NOMO-1 treated with dmso at 0.1 percent for 144 hours (cell line): ENCODE measurements at regions not wholly inside any gene's neighbourhood (a gene's known extent, or its start where the extent isn't known, plus 50 kb on each side); places are given as distances from the start of the nearest gene placed in this dataset.
"Not testable (repeated sequence)": the region's sequence is repeated elsewhere in the genome, so short reads cannot be mapped to it uniquely, and the experiment has no call there.

Experiments
- DNase-seq: peaks from one replicate; lab custom pipeline; 2025; ENCODE audit not compliant: unreplicated experiment; lab: John Stamatoyannopoulos, UW

DNA sequence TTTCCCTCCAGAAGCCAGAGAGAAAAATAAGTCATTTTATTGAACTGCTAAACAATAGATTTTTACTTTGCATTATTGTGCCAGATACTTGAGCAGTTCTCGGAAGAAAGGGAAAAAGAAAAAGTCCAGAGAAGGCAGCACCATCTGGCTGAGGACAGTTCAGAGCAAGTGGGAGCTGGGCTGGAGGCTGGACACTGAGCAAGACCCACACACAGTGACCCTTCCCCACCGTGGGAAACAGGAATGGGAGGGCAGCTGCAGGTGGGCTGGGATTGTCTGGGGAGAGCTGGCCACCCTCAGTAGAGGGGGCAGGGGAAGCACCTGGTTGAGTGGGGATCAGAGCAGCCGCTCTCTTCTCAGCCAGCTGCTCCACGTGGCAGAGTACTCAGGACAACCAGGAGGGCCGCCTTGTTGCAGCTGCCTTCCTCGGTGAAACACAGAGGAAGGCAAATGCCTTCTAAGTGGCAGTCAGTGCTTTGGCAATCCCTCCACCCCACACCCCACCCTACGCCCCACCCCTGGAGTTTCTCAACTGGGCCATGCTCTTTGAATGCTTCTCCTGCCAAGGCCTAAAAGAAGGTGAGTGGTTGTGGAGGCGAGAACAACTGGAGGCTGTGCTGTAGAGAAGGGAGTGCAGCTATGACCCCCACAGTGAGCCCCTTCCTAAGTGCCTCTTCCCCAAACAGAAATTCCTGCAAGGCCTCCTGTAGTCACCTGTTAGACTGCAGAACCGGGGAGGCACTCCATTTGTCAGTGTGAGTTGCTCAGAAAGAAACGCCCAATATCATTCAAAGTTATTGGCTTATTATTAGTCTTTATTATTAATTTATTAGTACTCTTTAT lies 179.3 kb downstream of the ZIC5 start:
- no peak for DNase-seq

DNA sequence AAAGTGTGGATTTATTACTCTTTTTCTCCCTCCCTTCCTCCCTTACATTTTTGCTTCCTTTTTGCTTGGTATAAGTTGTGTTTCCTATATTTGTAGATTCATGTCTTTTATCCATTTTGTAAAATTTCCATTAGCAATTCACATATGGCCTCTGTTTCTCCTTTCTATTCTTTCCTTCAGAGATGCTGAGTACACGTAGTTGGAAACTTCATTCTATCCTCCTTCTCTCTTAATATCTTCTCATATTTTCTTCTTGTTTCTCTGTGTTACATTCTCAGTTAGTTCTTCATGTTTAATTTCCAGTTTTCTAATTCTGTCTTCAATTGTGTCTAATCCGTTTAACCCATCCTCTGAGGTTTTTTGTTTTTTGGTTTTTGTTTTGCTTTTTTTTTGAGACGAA lies 188.9 kb downstream of the ZIC5 start:
- DNase-seq, result no peak

DNA sequence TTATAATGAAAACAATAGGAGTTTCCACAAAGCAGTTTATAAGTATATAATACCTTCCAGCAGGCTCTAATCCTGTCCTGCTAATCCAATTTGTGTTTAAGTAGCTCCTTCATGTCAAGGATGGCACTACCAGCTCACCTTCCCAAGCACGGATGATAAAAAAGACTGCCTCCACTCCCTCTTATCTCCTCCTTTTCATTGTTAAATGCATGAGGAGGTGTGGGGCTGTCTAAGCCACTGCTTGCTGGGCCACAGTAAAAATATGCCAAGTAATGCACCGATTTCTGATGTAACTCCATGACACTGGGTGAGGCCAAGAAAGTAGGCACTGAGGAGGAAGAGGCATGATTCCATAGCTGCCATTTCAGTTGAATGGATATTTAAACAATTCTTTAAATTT lies 193.1 kb downstream of the ZIC5 start:
- no peak for DNase-seq

DNA sequence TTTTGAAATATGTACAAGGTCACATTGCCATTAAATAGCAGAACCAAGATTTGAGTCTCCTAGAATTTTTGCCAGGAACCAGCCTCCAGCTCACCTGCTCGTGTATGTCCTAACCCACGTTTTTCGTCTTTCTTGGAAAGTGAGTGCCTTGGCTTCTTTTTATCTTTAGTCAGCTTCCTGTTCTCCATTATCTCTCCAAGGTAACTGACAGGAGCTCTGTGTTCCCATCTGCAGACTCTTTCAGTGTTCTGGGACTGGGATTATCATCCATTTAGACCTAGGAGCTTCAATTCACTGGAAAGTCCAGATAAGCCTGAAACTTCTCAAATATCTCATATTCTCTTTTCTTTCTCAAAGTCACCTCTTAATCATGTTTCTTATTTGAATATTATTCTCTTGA lies 193.7 kb downstream of the ZIC5 start:
- DNase-seq, result no peak

DNA sequence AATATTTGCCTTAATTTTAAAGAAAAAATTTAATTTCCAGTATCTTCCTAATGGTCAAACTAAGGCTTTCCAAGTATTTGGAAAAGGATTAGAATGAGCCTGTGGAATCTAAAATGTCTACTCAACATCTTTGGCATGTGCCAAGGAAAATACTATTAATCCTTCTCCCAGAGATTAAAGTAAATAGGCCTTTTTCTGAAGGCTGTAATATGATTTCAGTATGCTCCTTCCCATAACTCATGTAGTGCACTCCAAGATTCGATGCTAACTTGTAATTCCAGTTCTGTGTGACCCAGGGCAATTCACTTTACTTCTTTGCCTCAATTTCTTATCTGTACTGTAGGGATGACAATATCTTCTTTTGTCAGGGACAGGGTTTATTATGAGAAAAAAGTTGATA lies 196.9 kb downstream of the ZIC5 start:
- DNase-seq, result no peak

DNA sequence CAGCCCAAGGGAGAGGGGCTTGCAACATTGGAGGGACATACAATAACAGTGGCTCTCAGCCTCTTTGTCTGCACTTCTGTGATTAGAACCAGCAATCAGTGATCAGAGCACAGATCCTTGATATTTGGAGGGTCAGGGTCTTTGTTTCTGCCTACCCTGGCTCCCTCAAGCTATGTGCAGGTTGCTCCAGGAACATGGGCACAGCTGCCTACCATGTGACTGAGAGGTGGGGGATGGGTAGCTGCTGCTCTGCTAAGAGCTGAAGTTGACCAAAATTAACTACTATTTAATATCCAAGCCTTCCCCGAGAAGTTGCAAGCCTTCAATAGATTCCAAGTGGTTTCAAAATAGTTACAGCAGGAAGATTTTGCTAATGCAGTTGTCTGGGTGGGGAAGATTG lies 202.6 kb downstream of the ZIC5 start:
- no peak for DNase-seq

DNA sequence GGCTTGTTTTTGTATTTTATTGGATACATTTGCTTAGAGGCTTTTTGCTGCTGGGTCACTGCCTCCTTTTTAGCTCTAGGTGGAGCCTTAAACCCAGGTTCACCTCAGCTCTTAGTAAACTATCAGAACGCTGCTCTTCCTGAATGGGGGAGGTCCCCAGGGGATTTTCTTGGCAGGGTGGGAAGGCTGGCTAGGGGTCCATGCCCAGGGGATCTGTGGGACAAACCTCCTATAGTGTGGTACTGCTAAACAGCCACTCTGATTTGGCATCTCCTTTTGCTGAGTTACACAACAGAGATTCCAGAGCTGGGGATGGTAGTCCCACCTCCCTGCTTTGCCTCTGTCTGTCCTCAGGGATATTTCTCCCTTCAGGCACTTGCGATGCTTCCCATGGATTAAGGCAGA lies 204.9 kb downstream of the ZIC5 start:
- DNase-seq, result no peak

DNA sequence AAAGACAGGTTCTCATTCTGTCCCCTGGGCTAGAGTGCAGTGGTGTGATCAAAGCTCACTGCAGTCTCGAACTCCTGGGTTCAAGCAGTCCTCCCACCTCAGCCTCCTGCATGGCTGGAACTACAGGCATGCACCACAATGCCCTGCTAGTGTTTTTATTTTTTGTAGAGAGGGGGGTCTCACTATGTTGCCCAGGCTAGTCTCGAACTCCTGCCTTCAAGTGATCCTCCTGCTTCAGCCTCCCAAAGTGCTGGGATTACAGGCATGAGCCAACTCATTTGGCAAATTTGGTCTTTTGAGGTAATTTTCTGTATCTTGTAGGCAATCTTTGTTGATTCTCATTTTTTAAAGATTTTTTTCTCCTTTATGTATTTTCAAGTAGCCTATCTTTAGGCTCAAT lies 205.7 kb downstream of the ZIC5 start:
- no peak for DNase-seq

DNA sequence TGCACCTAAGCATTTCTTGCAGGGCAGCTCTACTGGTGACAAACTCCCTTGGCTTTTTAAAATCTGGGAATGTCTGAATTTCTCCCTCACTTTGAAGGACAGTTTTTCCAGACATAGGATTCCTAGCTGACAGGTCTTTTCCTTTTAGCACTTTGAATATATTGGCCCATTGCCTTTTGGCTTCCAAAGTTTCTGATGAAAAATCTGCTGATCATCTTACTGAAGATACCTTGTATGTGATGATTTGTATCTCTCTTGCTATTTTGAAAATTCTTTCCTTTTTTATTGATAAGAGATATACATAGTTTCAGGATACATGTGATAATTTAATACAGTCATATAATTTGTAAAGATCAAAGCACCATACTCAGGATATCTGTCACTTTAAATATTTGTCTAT lies 211.1 kb downstream of the ZIC5 start:
- DNase-seq, result no peak

DNA sequence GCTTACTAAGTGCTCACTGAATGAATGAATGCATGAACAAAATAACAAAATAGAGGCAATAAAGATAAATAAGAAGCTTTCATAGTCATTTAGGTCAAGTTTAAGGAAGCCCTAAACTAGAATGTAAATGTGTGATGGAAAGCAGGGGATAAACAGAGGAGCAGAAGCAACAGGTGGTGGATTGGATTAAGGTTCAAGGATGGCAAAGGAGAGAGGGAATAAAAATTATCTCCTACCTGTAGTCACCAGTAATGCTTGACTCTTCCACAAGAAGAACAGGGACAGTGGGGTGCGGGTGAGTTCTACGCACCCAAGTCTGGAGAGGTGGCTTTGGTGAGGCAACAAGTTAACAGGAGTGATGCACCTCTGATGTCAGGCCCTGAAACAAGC lies 212.4 kb downstream of the ZIC5 start:
- DNase-seq, result no peak

DNA sequence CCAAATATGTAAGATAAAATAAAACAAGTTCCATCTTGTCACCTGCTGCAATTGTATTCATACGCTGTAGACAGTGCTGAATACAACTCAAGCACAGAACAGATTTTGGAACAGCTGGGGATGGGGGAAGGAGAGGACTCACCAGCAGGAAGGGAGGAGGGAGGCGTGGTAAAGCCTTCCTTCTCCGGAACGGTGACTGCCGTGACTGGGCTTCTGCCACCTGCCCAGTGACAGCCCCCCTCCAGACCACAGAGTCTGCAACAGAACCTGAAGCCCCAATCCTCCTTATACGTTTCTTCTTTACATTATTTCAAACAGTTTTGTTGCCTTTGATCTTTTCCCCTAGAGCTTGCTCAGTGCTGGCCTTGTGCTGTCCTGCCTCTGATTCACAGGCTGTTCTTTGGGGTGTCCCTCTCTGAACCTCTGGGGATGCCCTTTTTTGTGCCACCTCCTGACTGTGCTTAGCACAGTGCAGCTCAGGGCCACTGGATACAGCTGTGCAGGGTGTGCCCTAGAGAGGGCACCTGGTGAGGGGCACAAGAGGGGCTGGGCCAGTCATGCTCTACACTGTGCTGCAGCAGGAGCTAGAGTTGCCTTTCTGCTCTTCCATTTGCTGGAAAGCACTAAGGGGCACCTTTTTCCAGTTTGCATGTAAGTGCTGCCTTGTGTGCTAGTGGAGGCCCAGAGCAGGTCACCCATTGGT lies 213.0 kb downstream of the ZIC5 start:
- no peak for DNase-seq

DNA sequence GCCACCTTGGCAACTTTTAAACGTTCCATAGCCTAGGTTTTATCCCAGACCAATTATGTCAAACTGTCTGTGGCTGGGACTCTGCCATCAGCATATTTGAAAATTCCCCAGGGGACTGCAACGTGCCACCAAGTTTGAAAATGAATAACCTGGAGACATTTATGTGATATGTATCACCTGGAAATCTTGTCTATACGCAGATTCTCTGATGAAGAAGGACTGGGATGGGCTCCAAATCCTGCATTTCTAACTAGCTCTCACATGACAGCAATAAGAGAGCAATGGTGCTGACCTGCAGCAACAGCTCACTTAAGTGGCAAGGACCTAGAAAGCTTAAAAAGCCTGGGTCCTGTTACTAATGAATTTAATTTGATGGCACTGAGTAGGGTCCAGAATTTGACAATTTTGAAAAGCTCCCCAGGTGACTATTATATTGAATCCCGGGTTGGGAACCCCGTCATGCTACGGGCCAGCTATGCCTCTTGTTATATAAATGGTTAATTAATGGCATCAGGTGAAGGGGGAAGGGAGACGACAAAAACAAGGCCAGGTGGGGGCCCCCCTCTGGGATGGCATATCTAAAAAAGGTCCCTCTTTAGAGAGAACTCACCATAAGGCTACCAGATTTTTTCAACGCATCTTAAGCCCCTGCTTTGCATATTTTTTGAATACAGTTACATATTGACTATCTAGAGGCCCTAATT lies 213.7 kb downstream of the ZIC5 start:
- DNase-seq, result no peak

DNA sequence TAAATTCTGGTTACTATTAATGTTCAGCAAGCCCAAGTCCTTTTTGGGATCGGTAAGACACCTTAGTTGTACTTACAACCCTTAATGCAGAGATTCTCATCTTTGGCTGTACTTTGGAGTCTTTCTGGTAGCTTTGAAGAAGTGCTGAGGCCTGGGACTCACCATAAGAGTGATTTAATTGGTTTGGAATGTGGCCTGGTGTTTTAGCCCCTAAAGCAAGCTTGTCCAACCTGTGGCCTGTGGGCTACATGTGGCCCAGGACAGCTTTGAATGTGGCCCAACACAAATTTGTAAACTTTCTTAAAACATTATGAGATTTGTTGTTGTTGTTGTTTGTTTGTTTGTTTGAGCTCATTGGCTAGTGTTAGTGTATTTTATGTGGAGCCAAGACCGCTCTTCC lies 215.3 kb downstream of the ZIC5 start:
- no peak for DNase-seq

DNA sequence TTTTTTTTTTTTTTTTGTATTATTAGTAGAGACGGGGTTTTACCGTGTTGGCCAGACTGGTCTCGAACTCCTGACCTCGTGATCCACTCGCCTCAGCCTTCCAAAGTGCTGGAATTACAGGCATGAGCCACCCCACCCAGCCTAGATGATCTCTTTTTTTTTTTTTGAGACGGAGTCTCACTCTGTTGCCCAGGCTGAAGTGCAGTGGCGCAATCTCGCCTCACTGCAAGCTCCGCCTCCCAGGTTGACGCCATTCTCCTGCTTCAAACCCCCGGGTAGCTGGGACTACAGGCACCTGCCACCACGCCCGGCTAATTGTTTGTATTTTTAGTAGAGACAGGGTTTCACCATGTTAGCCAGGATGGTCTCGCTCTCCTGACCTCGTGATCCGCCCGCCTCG lies 216.8 kb downstream of the ZIC5 start:
- DNase-seq, result not testable (repeated sequence)

DNA sequence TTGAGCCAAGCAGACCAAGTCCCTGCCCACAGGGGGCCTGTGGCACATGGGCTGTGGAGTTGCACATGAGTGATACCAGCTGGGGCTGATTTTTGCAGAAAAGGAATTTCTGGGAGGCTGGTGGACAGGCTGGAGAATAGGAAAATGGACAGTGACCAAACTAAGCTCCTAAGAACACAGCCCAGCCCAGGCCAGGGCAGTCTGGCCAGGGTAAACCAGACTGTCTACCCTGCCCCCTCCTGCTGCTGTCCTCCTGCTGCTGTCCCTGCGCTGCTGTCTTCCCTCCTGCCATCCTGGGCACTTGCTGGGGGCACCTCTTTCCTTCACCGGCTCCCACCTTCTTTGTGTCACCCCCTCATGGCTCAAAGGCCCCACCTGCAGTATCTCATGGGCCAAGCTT lies 219.2 kb downstream of the ZIC5 start:
- DNase-seq, result no peak

DNA sequence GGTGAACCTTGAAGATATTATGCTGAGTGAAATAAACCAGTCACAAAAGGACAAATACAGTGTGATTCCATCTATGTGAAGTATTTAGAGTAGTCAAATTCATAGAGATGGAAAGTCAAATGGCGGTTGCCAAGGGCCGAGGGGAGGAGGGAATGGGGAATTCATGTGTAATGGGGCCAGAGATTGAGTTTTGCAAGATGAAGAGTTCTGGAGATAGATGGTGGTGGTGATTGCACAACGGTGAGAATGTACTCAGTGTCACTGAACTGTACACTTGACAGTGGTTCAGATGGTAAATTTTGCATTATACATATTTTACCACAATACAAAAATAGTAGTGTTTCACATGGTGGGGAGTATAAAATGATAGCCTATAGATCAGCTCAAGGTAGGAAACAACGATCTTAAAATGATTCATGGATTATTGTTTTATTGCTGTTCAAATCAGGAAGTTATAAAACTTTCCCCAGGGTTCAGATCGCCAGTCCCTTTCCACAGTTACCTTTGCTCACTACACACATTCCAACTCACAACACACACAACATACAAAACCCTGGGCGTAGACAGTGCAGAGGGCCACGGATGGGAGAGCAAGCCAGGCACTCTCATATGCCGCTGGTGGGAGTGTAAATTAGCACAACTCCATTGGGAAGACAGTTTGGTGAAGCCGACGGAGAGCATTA lies 219.9 kb downstream of the ZIC5 start:
- DNase-seq, result no peak

DNA sequence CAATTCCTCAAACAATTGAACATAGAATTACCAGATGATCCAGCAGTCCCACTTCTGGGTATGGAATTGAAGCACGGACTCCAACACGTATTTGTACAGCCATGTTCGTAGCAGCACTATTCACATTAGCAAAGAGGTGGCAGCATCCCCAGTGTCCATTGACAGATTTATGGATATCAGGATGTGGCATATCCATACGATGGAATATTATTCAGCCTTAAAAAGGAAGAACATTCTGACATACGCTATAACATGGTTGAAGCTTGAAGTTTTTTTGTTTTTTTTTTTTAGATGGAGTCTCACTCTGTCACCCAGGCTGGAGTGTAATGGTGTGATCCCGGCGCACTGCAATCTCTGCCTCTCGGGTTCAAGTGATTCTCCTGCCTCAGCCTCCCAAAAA lies 220.6 kb downstream of the ZIC5 start:
- DNase-seq, result no peak

DNA sequence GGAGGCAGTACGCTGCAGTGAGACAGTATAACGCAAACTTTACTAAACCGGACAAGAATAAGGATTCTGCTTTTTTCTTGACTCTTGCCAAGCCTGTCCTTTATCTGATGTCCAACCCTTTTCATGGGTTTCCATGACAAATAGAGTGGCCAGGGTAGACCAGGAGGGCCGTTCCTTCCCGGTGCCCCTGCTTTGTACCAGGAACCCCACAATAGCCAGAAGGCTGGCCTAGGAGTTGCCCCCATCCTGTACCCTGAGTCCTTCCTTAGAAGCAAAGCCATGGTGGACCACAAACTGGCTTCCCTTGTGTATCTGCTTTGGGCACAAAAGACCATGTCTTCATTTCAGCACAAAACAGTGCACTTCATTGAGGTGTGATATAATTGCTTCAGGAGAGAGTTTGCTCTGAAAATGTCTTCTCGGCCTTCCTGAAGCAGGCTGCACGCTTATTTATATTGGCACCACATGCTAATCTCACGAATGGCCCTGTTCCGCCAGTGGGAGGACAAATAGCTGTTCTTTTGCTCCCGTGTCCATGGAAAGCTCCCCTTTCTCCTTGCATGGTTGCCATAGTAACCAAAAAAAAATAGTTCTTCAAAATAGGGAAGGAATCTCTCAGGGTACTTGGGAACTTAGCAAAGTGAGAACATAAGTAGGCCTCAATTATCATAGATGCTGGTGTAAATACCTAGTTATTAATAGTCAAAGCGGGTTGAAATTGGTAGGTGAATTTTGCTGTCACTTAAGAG lies 222.1 kb downstream of the ZIC5 start:
- DNase-seq, result no peak

DNA sequence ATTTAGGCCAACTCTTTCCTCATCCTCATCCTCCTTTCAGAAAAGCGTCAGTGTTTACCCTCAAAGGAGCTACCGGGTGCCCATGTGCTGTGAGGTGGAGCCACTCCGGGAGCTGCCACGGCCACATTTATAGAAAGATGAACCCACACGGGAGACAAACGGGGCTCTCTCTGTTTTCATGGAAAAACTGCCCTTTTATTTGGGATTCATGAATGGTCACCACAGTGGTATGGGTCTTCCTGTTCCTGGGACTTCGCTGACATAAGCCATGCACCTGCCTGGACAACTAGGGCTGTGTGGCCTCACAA lies 224.2 kb downstream of the ZIC5 start:
- DNase-seq, result no peak

DNA sequence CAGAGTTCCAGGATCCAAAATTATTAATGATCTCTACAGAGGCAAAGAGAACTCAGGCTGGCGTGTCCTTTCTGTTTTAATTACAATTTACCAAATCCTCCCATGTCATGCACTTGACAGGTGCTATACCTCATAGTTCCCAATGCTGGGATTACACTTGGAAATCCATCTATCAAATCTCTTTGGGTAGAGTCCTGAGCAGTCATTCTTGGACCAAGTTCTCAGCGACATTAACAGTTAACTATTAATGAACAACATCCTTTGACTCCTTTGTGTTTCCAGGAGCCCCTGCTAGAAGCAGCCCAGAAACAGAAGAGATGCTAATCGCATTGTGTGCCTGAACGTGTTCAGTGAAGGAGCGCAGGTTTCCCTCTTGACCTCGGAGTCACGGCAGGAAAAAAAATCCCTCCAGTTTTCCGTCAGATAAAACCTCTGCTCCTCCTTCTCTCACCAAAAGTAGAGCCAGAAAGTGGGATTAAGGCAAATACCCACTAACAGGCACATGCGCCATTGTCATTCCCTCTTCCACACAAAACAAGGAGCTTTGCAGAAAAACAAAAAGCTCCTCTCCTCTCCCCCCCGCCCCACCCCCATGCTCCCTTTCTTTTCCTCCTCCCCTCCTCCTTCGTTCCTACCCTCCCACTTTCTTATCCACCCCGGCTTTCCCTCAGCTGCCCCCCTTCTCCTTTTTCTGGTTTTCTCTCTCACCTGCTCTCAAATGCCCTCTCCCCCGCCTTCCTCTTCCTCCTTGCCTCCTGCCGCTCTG lies 224.7 kb downstream of the ZIC5 start:
- no peak for DNase-seq
